AG09319 (cell line): ENCODE measurements at regions not wholly inside any gene's neighbourhood (a gene's known extent, or its start where the extent isn't known, plus 50 kb on each side); places are given as distances from the start of the nearest gene placed in this dataset.

Experiments
- DNase-seq: peaks from one replicate; pipeline ENCODE4 v3.0.0-alpha.2; 2010; ENCODE audit warnings: low read depth; ENCODE audit errors: extremely low read depth
- CTCF ChIP-seq: IDR thresholded peaks from 2 replicates; pipeline ENCODE4 v1.5.1; 2011; ENCODE audit warnings: low read depth, mild to moderate bottlenecking, inconsistent platforms, low read length, moderate library complexity

- DNase-seq, result no peak
- TF ChIP-seq CTCF, result no peak
These were observed 363.6 kb downstream of the SNAPC1 start for GRCh38 chr14:62125793-62126192.

GRCh38 chr14:62126879-62127478 lies 364.8 kb downstream of the SNAPC1 start:
- peak; percentile 79 for TF ChIP-seq CTCF
- DNase-seq, result peak; percentile 20

- DNase-seq, result no peak
- no peak for TF ChIP-seq CTCF
These were observed 368.2 kb downstream of the SNAPC1 start for GRCh38 chr14:62130441-62130840.

- TF ChIP-seq CTCF, result no peak
- DNase-seq, result no peak
These were observed 371.7 kb downstream of the SNAPC1 start for GRCh38 chr14:62133776-62134550.

GRCh38 chr14:62138593-62138992 lies 376.4 kb downstream of the SNAPC1 start:
- TF ChIP-seq CTCF, result no peak
- no peak for DNase-seq

- TF ChIP-seq CTCF, result no peak
These were observed 378.9 kb downstream of the SNAPC1 start for GRCh38 chr14:62141139-62141538.

GRCh38 chr14:62143245-62143644 lies 381.0 kb downstream of the SNAPC1 start:
- DNase-seq, result no peak
- TF ChIP-seq CTCF, result no peak

More at GRCh38 chr14:62141139-62141538, 378.9 kb downstream of the SNAPC1 start:
- DNase-seq, result no peak
